ENCODE measurements at regions not wholly inside any gene's neighbourhood (a gene's known extent, or its start where the extent isn't known, plus 50 kb on each side); places are given as distances from the start of the nearest gene placed in this dataset.

GRCh38 chr9:7935681-7936080 is 136.1 kb upstream of the DMAC1 start:
- no peak for DNase-seq

DNA sequence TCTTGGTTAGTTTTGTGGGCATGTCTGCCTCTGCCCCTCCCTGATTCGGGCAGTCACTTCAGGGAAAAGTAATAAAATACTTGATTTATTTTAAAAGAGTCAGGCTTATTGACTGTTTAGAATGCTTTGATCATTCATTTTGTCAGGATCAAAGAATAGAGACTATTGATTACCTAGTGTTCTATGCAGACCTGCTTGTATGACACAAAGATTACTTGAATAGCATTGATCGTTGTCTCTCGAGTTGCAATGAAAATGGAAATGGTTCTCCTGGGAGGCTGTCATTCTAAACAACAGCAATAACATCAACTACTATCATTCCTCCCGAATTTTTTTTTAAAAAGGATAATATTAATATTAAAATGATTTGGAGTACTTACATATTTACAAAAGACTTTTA is 133.2 kb upstream of the DMAC1 start:
- DNase-seq, result no peak

GRCh38 chr9:7930613-7931012 is 131.0 kb upstream of the DMAC1 start:
- DNase-seq, result no peak

GRCh38 chr9:7921545-7922197 is 122.1 kb upstream of the DMAC1 start:
- DNase-seq, result no peak

- DNase-seq, result no peak
Observed at GRCh38 chr9:7912037-7912535, 112.5 kb upstream of the DMAC1 start.

DNA sequence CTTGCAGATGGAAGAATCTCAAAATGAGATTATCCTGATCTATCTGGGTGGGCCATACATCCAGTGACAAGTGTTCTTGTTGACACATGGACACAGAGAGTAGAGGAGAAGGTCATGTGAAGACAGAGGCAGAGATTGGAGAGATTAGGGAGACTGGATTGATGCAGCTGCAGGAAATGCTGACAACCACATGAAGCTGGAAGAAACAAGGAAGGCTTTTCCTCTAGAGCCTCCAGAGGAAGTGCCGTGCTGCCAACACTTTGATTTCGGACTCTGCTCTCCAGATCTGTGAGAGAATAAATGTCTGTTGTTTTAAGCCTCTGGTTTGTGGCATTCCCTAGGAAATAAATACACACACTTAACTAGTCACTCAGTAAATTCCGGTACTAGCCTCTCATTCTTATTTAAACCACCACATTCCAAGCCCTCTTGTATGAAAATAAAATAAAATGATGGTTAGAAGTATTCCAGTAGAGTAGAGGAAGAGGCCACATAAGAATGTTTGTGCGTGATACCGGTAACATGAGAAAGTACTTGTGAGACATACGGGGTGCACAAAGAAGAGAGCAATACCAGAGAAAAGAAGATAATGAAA is 110.9 kb upstream of the DMAC1 start:
- DNase-seq, result no peak

- DNase-seq, result no peak
Observed at GRCh38 chr9:7909537-7909936, 110.0 kb upstream of the DMAC1 start.

- DNase-seq, result no peak
Observed at GRCh38 chr9:7907551-7908337, 108.2 kb upstream of the DMAC1 start.

DNA sequence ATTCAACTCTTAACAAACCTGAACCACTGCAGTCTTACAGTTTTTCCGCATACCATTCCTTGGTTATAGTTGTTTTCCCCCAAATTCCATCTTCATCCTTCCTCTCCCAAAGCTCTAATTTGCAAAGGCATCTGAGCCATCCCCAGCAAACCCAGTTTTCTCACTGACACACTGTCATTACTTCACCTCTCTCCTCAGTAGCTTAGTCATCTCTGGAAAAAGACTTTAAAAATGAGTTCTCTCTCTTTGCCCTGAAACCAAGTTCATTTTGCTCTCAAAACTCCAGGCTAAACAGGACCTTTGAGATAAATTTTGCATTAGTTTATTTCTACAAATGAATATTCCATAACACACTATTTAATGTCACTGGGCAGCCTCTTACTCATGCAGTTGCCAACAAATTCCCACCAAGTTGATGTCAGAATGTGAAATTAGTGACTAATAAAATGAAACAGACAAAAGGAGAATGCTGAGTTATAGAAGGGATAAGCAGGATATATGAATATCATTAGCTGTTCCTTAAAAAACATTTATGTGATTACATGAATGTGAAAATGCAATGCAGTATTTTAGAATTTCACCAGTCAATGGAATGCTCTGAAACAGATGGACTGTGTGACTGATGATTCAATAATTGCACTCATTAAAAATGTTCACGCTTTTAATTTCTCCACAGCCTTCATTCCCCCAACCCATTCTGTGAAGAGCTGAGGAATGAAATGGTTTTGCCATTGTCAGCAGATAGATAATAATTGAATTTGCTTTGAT is 107.4 kb upstream of the DMAC1 start:
- DNase-seq, result no peak

DNA sequence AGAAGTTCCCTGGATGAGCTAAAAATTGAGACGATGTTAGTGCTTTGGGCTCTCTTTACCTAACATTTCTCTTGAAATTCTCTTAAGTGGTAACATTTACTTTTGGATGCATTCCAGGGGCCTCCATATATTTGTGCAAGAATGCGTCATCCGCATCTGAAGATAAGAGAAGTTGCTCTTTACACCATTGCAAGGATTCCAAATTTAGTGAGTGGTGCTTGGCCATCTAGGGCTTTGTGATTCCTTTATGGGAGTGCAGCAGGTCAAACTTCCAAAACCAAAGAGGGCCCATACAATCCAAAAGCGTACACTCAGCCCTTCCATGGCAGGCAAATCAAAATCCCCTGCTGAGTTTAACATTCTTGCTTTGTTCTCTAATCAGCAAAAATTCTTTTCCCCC is 102.0 kb upstream of the DMAC1 start:
- DNase-seq, result no peak

DNA sequence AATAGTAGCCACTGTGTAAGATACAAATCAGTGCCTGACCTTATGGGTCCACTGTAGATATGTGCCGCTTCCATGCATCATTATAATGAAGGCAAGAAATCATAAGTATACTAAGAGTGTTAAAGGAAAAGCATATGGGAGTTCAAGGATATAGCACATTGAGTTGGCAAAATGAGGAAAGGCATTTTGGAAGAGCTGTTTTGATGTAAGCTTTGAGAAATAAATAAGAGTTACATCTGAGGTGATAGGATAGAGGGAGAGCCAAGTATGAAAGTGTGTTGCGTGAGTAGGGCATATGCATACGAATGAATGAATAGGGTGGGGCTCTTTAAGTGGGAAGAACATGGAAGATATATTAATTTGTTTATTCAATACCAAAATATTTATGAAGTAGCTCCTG is 101.0 kb upstream of the DMAC1 start:
- no peak for DNase-seq

GRCh38 chr9:7899753-7900152 is 100.2 kb upstream of the DMAC1 start:
- DNase-seq, result no peak

GRCh38 chr9:7894231-7894630 is 94.7 kb upstream of the DMAC1 start:
- DNase-seq, result no peak

- no peak for DNase-seq
Observed at GRCh38 chr9:7892975-7893374, 93.4 kb upstream of the DMAC1 start.

- peak; percentile 62 to 68 for DNase-seq
Observed at GRCh38 chr9:7879551-7880245, 80.1 kb upstream of the DMAC1 start.

GRCh38 chr9:7871977-7872730 is 72.6 kb upstream of the DMAC1 start:
- DNase-seq, result no peak

- DNase-seq, result no peak
Observed at GRCh38 chr9:7869340-7869739, 69.8 kb upstream of the DMAC1 start.

DNA sequence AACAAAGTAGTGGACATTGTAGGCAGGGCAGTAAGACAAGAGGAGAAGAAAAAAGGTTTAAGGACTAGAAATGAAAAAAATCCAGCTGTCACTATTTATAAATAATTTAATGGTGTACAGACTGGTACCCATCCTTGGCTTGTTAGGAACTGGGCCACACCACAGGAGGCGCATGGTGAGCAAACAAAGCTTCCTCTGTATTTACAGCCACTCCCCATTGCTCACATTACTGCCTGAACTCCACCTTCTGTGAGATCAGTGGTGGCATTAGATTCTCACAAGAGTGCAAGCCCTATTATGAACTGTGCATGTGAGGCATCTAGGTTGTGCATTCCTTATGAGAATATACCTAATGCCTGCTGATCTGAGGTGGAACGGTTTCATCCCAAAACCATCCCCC is 62.6 kb upstream of the DMAC1 start:
- DNase-seq, result no peak

DNA sequence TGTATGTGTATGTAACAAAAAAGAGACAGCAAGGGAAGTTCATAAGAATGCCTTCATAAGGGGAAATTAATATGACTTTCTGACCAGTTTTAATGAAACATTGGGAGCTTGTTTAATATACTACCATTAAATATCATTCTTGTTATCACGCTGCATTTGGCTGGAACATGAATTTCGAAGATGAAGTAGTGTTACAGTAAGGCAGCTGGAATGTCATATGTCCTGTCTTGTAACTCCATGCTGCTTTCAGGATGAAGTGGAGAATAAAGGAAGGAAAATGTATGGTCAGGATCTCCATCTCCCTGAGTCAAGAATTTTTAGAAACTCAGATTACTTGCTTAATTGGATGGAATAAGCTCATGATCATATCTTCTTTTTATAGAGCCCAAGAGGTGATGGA is 61.5 kb upstream of the DMAC1 start:
- no peak for DNase-seq

- no peak for DNase-seq
Observed at GRCh38 chr9:7860335-7860709, 60.7 kb upstream of the DMAC1 start.

GRCh38 chr9:7859701-7860334 is 60.2 kb upstream of the DMAC1 start:
- no peak for DNase-seq

DNA sequence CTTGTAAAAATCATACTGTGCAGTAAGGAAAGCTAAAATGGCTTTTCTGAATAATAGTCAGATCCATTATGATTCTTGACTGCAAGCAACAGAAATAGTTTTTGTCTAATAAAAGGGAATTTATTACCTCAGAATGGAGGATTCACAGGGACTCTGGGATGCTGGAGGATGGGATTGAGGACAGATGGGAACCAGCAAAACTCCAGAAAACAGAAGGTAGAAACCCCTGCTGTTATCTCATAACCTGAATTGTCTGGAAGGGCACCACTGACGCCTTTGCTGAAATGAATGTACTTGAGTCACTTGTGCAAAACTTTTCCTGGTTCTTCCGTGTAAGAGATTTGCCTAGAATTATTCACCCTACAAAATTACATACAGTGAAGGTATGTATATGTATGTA is 58.6 kb upstream of the DMAC1 start:
- no peak for DNase-seq
